SK-N-SH (cell line): ENCODE measurements at regions not wholly inside any gene's neighbourhood (a gene's known extent, or its start where the extent isn't known, plus 50 kb on each side); places are given as distances from the start of the nearest gene placed in this dataset.

Source experiments
- CTCF ChIA-PET: fragments of 300-600, 350-600 bp; formaldehyde crosslinking; extraction: SDS; loops from one replicate; lab custom pipeline; 2021; lab: Yijun Ruan, JAX
- POLR2A ChIA-PET: fragments of 350-600 bp; sonication (Branson Sonifier 250); formaldehyde crosslinking; extraction: SDS; loops from one replicate; lab custom pipeline; 2020; ENCODE audit warnings: antibody characterized with exemption, inconsistent platforms; lab: Yijun Ruan, JAX
- DNase-seq: peaks from one replicate; pipeline ENCODE4 v3.0.0; 2012
- H2AFZ ChIP-seq: fragments of 200-600 bp; sonication (generic); 2 replicates; pipeline ENCODE4 v1.8.1; 2016; ENCODE audit warnings: antibody characterized with exemption, mild to moderate bottlenecking, low read depth
- H3F3A ChIP-seq: fragments of 200-600 bp; sonication (generic); replicated peaks from 2 replicates; pipeline ENCODE3; 2016; ENCODE audit warnings: antibody characterized with exemption, mild to moderate bottlenecking; ENCODE audit not compliant: insufficient read depth
- H3K27ac ChIP-seq, 2 experiments: fragments of 200-500 bp in 1 of 2; fragments of 200-600 bp in 1 of 2; sonication (Bioruptor generic) in 1 of 2; sonication (generic), shearing (Covaris generic) in 1 of 2; 2 replicates each; pipeline versions ENCODE4 v1.5.1 to v1.6.1; 2014 to 2016; ENCODE audit warnings: low read depth in 2 of 2, inconsistent platforms in 1 of 2, low read length in 1 of 2, mild to moderate bottlenecking in 1 of 2, mixed read lengths in 1 of 2
- H3K27me3 ChIP-seq: fragments of 200-600 bp; sonication (generic), shearing (Covaris generic); 2 replicates; pipeline ENCODE4 v1.6.1; 2016; ENCODE audit warnings: mixed run types; ENCODE audit not compliant: insufficient read depth
- H3K36me3 ChIP-seq, 2 experiments: fragments of 200-500 bp in 1 of 2; fragments of 200-600 bp in 1 of 2; sonication (Bioruptor generic) in 1 of 2; sonication (generic) in 1 of 2; replicated peaks in 1 of 2; 2 replicates each; pipeline versions ENCODE3 to v1.5.1; 2014 to 2016; ENCODE audit warnings: low read length in 1 of 2, mild to moderate bottlenecking in 1 of 2; ENCODE audit not compliant: insufficient read depth in 2 of 2, control insufficient read depth in 1 of 2
- H3K4me1 ChIP-seq, 2 experiments: fragments of 200-500 bp in 1 of 2; fragments of 200-600 bp in 1 of 2; sonication (Bioruptor generic) in 1 of 2; sonication (generic), shearing (Covaris generic) in 1 of 2; 2 replicates each; pipeline versions ENCODE4 v1.5.1 to v1.6.1; 2014 to 2016; ENCODE audit warnings: low read depth in 1 of 2, low read length in 1 of 2, mixed run types in 1 of 2; ENCODE audit not compliant: insufficient read depth in 2 of 2, control insufficient read depth in 1 of 2
- H3K4me2 ChIP-seq: fragments of 200-600 bp; sonication (generic), shearing (Covaris generic); 2 replicates; pipeline ENCODE4 v1.6.1; 2017; ENCODE audit warnings: mixed run types
- H3K4me3 ChIP-seq, 2 experiments: fragments of 200-500 bp in 1 of 2; fragments of 200-600 bp in 1 of 2; sonication (Bioruptor generic) in 1 of 2; sonication (generic), shearing (Covaris generic) in 1 of 2; 2 replicates each; pipeline versions ENCODE4 v1.5.1 to v1.8.1; 2014 to 2016; ENCODE audit warnings: low read depth in 2 of 2, inconsistent platforms in 1 of 2, low read length in 1 of 2, mild to moderate bottlenecking in 1 of 2, mixed read lengths in 1 of 2, moderate library complexity in 1 of 2
- H3K79me2 ChIP-seq: fragments of 200-600 bp; sonication (generic); 2 replicates; pipeline ENCODE4 v1.8.1; 2017; ENCODE audit warnings: mild to moderate bottlenecking; ENCODE audit not compliant: insufficient read depth
- H3K9ac ChIP-seq: fragments of 200-600 bp; sonication (generic); 2 replicates; pipeline ENCODE4 v1.6.1; 2017; ENCODE audit warnings: mixed run types
- H3K9me2 ChIP-seq: fragments of 200-600 bp; sonication (generic); 2 replicates; pipeline ENCODE4 v1.6.1; 2017; ENCODE audit warnings: mixed run types
- H3K9me3 ChIP-seq: fragments of 200-600 bp; sonication (generic); 2 replicates; pipeline ENCODE4 v1.6.1; 2017; ENCODE audit warnings: mixed run types, mild to moderate bottlenecking, moderate library complexity
- H4K20me1 ChIP-seq: fragments of 200-600 bp; sonication (generic); 2 replicates; pipeline ENCODE4 v1.6.1; 2017; ENCODE audit warnings: mild to moderate bottlenecking, mixed run types; ENCODE audit not compliant: insufficient read depth
- EP300 ChIP-seq, 2 experiments: IDR thresholded peaks; 2 replicates each; pipeline versions ENCODE4 v1.4.0 to v1.6.1; 2012; ENCODE audit warnings: borderline replicate concordance in 1 of 2, low read depth in 1 of 2, low read length in 1 of 2
- EZH2phosphoT487 ChIP-seq: fragments of 200-600 bp; sonication (generic); IDR thresholded peaks from 2 replicates; pipeline ENCODE4 v1.6.1; 2017; ENCODE audit warnings: low read depth, mixed run types, mild to moderate bottlenecking, antibody characterized with exemption, moderate library complexity, borderline replicate concordance
- FOSL2 ChIP-seq: IDR thresholded peaks from 2 replicates; pipeline ENCODE4 v1.4.0; 2012; ENCODE audit warnings: low read depth, mild to moderate bottlenecking, moderate library complexity, borderline replicate concordance
- FOXJ3 ChIP-seq: sonication (generic); formaldehyde crosslinking; IDR thresholded peaks from 2 replicates; pipeline ENCODE4 v1.5.1; 2020; ENCODE audit warnings: mild to moderate bottlenecking, missing genetic modification reagents
- GABPA ChIP-seq: IDR thresholded peaks from 2 replicates; pipeline ENCODE4 v1.4.0; 2012; ENCODE audit warnings: low read depth, mild to moderate bottlenecking
- GATA2 ChIP-seq: sonication (generic); formaldehyde crosslinking; IDR thresholded peaks from 2 replicates; pipeline ENCODE4 v1.5.0; 2020; ENCODE audit warnings: mild to moderate bottlenecking, missing genetic modification reagents
- MAX ChIP-seq: IDR thresholded peaks from 2 replicates; pipeline ENCODE4 v1.4.0; 2012; ENCODE audit warnings: low read depth
- NRF1 ChIP-seq: IDR thresholded peaks from 2 replicates; pipeline ENCODE4 v1.6.1; 2012; ENCODE audit warnings: low read depth, mild to moderate bottlenecking, low read length
- POLR2AphosphoS5 ChIP-seq: IDR thresholded peaks from 2 replicates; pipeline ENCODE4 v1.6.1; 2012; ENCODE audit warnings: low read depth, low read length
- RAD21 ChIP-seq: IDR thresholded peaks from 2 replicates; pipeline ENCODE4 v1.6.1; 2012; ENCODE audit warnings: mild to moderate bottlenecking, low read length
- RFX5 ChIP-seq: IDR thresholded peaks from 2 replicates; pipeline ENCODE4 v1.6.1; 2012; ENCODE audit warnings: mild to moderate bottlenecking, improper control_type of control experiment, low read length
- RXRA ChIP-seq: IDR thresholded peaks from 2 replicates; pipeline ENCODE4 v1.4.0; 2012; ENCODE audit warnings: low read depth, mild to moderate bottlenecking, borderline replicate concordance
- SMC3 ChIP-seq: IDR thresholded peaks from 2 replicates; pipeline ENCODE4 v1.6.1; 2012; ENCODE audit warnings: low read depth, low read length, improper control_type of control experiment
- TCF12 ChIP-seq: IDR thresholded peaks from 2 replicates; pipeline ENCODE4 v1.4.0; 2012
- WGBS: methylation state at CpG from one replicate; pipeline ENCODE4 v1.1.6; 2017; ENCODE audit warnings: low lambda C conversion rate; 5-methylcytosine and 5-hydroxymethylcytosine counted together
- TF ChIP-seq, protein P1 (sequence below): fragments of 150-350 bp; IDR thresholded peaks from 2 replicates; pipeline ENCODE4 v1.6.1; 2017; ENCODE audit warnings: antibody characterized with exemption, low read length, low read depth, borderline replicate concordance
- TF ChIP-seq, protein P2 (sequence below): IDR thresholded peaks from 2 replicates; pipeline ENCODE4 v1.4.0; 2012; ENCODE audit warnings: low read depth, borderline replicate concordance
- TF ChIP-seq, protein P3 (sequence below): fragments of 150-350 bp; IDR thresholded peaks from 2 replicates; pipeline ENCODE4 v1.6.1; 2016; ENCODE audit warnings: mild to moderate bottlenecking, low read depth, low read length

- H3K4me1 ChIP-seq = no peaks in the 10 kb centered on the region
- no peak overlapping the region for H3K4me3 ChIP-seq
- 44% methylated on average over 2 of the region's 2 CpGs for WGBS
- no peaks in the 10 kb centered on the region for H3K9me3 ChIP-seq
- no peaks in the 10 kb centered on the region for H3F3A ChIP-seq
- DNase-seq = no peak
- H3K36me3 ChIP-seq = no peaks in the 10 kb centered on the region
- H3K9me2 ChIP-seq = no peaks in the 10 kb centered on the region
- TF ChIP-seq, protein P1, sequence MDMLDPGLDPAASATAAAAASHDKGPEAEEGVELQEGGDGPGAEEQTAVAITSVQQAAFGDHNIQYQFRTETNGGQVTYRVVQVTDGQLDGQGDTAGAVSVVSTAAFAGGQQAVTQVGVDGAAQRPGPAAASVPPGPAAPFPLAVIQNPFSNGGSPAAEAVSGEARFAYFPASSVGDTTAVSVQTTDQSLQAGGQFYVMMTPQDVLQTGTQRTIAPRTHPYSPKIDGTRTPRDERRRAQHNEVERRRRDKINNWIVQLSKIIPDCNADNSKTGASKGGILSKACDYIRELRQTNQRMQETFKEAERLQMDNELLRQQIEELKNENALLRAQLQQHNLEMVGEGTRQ = no peak
- TF ChIP-seq TCF12 (no peak), FOSL2 (no peak), RFX5 (no peak), EZH2phosphoT487 (no peak), NRF1 (no peak), MAX (no peak), GATA2 (CRISPR knock-in tag) (no peak), FOXJ3 (no peak), GABPA (no peak), EP300 (IDR thresholded peaks at IDR 0.05; ENCODE audit: borderline replicate concordance in 1 of 2, low read depth in 1 of 2, low read length in 1 of 2) (no peak), RXRA (no peak), RAD21 (no peak), SMC3 (no peak), POLR2AphosphoS5 (no peak)
- TF ChIP-seq, protein P2, sequence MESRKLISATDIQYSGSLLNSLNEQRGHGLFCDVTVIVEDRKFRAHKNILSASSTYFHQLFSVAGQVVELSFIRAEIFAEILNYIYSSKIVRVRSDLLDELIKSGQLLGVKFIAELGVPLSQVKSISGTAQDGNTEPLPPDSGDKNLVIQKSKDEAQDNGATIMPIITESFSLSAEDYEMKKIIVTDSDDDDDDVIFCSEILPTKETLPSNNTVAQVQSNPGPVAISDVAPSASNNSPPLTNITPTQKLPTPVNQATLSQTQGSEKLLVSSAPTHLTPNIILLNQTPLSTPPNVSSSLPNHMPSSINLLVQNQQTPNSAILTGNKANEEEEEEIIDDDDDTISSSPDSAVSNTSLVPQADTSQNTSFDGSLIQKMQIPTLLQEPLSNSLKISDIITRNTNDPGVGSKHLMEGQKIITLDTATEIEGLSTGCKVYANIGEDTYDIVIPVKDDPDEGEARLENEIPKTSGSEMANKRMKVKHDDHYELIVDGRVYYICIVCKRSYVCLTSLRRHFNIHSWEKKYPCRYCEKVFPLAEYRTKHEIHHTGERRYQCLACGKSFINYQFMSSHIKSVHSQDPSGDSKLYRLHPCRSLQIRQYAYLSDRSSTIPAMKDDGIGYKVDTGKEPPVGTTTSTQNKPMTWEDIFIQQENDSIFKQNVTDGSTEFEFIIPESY = no peak
- TF ChIP-seq, protein P3, sequence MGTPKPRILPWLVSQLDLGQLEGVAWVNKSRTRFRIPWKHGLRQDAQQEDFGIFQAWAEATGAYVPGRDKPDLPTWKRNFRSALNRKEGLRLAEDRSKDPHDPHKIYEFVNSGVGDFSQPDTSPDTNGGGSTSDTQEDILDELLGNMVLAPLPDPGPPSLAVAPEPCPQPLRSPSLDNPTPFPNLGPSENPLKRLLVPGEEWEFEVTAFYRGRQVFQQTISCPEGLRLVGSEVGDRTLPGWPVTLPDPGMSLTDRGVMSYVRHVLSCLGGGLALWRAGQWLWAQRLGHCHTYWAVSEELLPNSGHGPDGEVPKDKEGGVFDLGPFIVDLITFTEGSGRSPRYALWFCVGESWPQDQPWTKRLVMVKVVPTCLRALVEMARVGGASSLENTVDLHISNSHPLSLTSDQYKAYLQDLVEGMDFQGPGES = no peak
- H3K9ac ChIP-seq = no peak overlapping the region
- no peak overlapping the region for H3K4me2 ChIP-seq
- H3K27me3 ChIP-seq = no peaks in the 10 kb centered on the region
- CTCF ChIA-PET = no interaction called here
- H4K20me1 ChIP-seq = no peaks in the 10 kb centered on the region
- no peak overlapping the region for H2AFZ ChIP-seq
- H3K27ac ChIP-seq = no peak overlapping the region
- POLR2A ChIA-PET = no interaction called here
- no peaks in the 10 kb centered on the region for H3K79me2 ChIP-seq
Observed at GRCh38 chr1:87553511-87553910, 224.8 kb downstream of the LMO4 start.
